Ectodermal cell (in vitro differentiated cells): ENCODE measurements at regions not wholly inside any gene's neighbourhood (a gene's known extent, or its start where the extent isn't known, plus 50 kb on each side); places are given as distances from the start of the nearest gene placed in this dataset.

Experiments used
- H3K27ac ChIP-seq: 2 replicates; pipeline ENCODE4 v1.7.0; 2013; ENCODE audit warnings: mild to moderate bottlenecking, low read depth, low read length; ENCODE audit not compliant: insufficient read depth, poor library complexity, severe bottlenecking
- H3K27me3 ChIP-seq: 2 replicates; pipeline ENCODE4 v1.7.0; 2013; ENCODE audit warnings: mild to moderate bottlenecking, low read length; ENCODE audit not compliant: insufficient read depth, control insufficient read depth, poor library complexity, severe bottlenecking
- H3K36me3 ChIP-seq: one replicate; pipeline ENCODE4 v1.7.0; 2013; ENCODE audit warnings: low read length; ENCODE audit not compliant: control insufficient read depth, insufficient read depth
- H3K4me1 ChIP-seq: one replicate; pipeline ENCODE4 v1.7.0; 2013; ENCODE audit warnings: low read length; ENCODE audit not compliant: control insufficient read depth, insufficient read depth
- H3K4me3 ChIP-seq: 2 replicates; pipeline ENCODE4 v1.7.0; 2013; ENCODE audit warnings: low read depth, low read length, control low read depth; ENCODE audit not compliant: insufficient read depth
- H3K9me3 ChIP-seq: 2 replicates; pipeline ENCODE4 v1.7.0; 2013; ENCODE audit warnings: mild to moderate bottlenecking, low read length, moderate library complexity; ENCODE audit not compliant: control insufficient read depth
- WGBS, 2 experiments: methylation state at CpG; one replicate each; pipeline ENCODE4 v1.1.7; 2013; ENCODE audit warnings: missing lambda C conversion rate in 2 of 2; 5-methylcytosine and 5-hydroxymethylcytosine counted together

- no peak overlapping the region for H3K4me3 ChIP-seq
- H3K9me3 ChIP-seq: no peaks in the 10 kb centered on the region
- WGBS, 2 experiments: 84 to 97% methylated on average over 2 of the region's 2 CpGs
- H3K27ac ChIP-seq: no peak overlapping the region
- H3K4me1 ChIP-seq: no peaks in the 10 kb centered on the region
- H3K27me3 ChIP-seq: no peaks in the 10 kb centered on the region
- H3K36me3 ChIP-seq: no peaks in the 10 kb centered on the region
These were observed 218.6 kb downstream of the ATP23 start for GRCh38 chr12:58159941-58160340.

- H3K4me1 ChIP-seq: no peaks in the 10 kb centered on the region
- H3K27me3 ChIP-seq: no peaks in the 10 kb centered on the region
- no peaks in the 10 kb centered on the region for H3K9me3 ChIP-seq
- H3K36me3 ChIP-seq: no peaks in the 10 kb centered on the region
- no peak overlapping the region for H3K4me3 ChIP-seq
- H3K27ac ChIP-seq: no peak overlapping the region
- 93 to 96% methylated on average over 2 of the region's 2 CpGs for WGBS, 2 experiments
These were observed 220.4 kb downstream of the ATP23 start for GRCh38 chr12:58161773-58162172.

- H3K4me3 ChIP-seq: no peak overlapping the region
- no peaks in the 10 kb centered on the region for H3K36me3 ChIP-seq
- no peaks in the 10 kb centered on the region for H3K4me1 ChIP-seq
- no peaks in the 10 kb centered on the region for H3K9me3 ChIP-seq
- no peaks in the 10 kb centered on the region for H3K27me3 ChIP-seq
- 96 to 98% methylated on average over 4 of the region's 4 CpGs for WGBS, 2 experiments
- H3K27ac ChIP-seq: no peak overlapping the region
These were observed 221.7 kb downstream of the ATP23 start for GRCh38 chr12:58163021-58163420.

GRCh38 chr12:58166643-58167042 lies 225.3 kb downstream of the ATP23 start:
- no peak overlapping the region for H3K4me3 ChIP-seq
- no peaks in the 10 kb centered on the region for H3K36me3 ChIP-seq
- H3K9me3 ChIP-seq: no peaks in the 10 kb centered on the region
- peaks cover 4% of the 10 kb centered on the region for H3K4me1 ChIP-seq
- 74 to 75% methylated on average over 5 of the region's 5 CpGs for WGBS, 2 experiments
- no peak overlapping the region for H3K27ac ChIP-seq
- no peaks in the 10 kb centered on the region for H3K27me3 ChIP-seq

GRCh38 chr12:58167622-58168021 lies 226.3 kb downstream of the ATP23 start:
- WGBS, 2 experiments: 0 to 5% methylated on average over 1 of the region's 1 CpG
- H3K36me3 ChIP-seq: no peaks in the 10 kb centered on the region

GRCh38 chr12:58169826-58170225 lies 228.5 kb downstream of the ATP23 start:
- H3K4me1 ChIP-seq: peaks cover 4% of the 10 kb centered on the region
- H3K27me3 ChIP-seq: no peaks in the 10 kb centered on the region
- 70 to 72% methylated on average over 2 of the region's 2 CpGs for WGBS, 2 experiments
- H3K9me3 ChIP-seq: no peaks in the 10 kb centered on the region
- no peak overlapping the region for H3K4me3 ChIP-seq
- H3K36me3 ChIP-seq: no peaks in the 10 kb centered on the region
- H3K27ac ChIP-seq: no peak overlapping the region

More at GRCh38 chr12:58167622-58168021, 226.3 kb downstream of the ATP23 start:
- no peaks in the 10 kb centered on the region for H3K27me3 ChIP-seq
- peaks cover 4% of the 10 kb centered on the region for H3K4me1 ChIP-seq
- H3K27ac ChIP-seq: no peak overlapping the region
- H3K4me3 ChIP-seq: no peak overlapping the region
- H3K9me3 ChIP-seq: no peaks in the 10 kb centered on the region

GRCh38 chr12:58171914-58172313 lies 230.5 kb downstream of the ATP23 start:
- Histone ChIP-seq H3K27me3 (no peaks in the 10 kb centered on the region), H3K4me1 (peaks cover 4% of the 10 kb centered on the region), H3K9me3 (no peaks in the 10 kb centered on the region), H3K27ac (no peak overlapping the region), H3K4me3 (no peak overlapping the region), H3K36me3 (no peaks in the 10 kb centered on the region)
- WGBS, 2 experiments: 90 to 91% methylated on average over 2 of the region's 2 CpGs

- Histone ChIP-seq H3K4me3 (no peak overlapping the region), H3K4me1 (peaks cover 4% of the 10 kb centered on the region), H3K36me3 (no peaks in the 10 kb centered on the region), H3K27ac (no peak overlapping the region), H3K9me3 (no peaks in the 10 kb centered on the region), H3K27me3 (no peaks in the 10 kb centered on the region)
- 94 to 97% methylated on average over 21 of the region's 21 CpGs for WGBS, 2 experiments
These were observed 231.2 kb downstream of the ATP23 start for GRCh38 chr12:58172433-58173073.

GRCh38 chr12:58174316-58174715 lies 232.9 kb downstream of the ATP23 start:
- no peaks in the 10 kb centered on the region for H3K9me3 ChIP-seq
- no peak overlapping the region for H3K27ac ChIP-seq
- H3K4me1 ChIP-seq: peaks cover 4% of the 10 kb centered on the region
- H3K36me3 ChIP-seq: no peaks in the 10 kb centered on the region
- no peaks in the 10 kb centered on the region for H3K27me3 ChIP-seq
- no peak overlapping the region for H3K4me3 ChIP-seq
- WGBS, 2 experiments: 83 to 100% methylated on average over 2 of the region's 2 CpGs

- Histone ChIP-seq H3K4me1 (no peaks in the 10 kb centered on the region), H3K4me3 (no peak overlapping the region), H3K9me3 (no peaks in the 10 kb centered on the region), H3K36me3 (no peaks in the 10 kb centered on the region), H3K27me3 (no peaks in the 10 kb centered on the region), H3K27ac (no peak overlapping the region)
- 34 to 39% methylated on average over 7 of the region's 7 CpGs for WGBS, 2 experiments
These were observed 235.0 kb downstream of the ATP23 start for GRCh38 chr12:58176296-58176869.
